Neural crest cell (in vitro differentiated cells): ENCODE measurements at regions not wholly inside any gene's neighbourhood (a gene's known extent, or its start where the extent isn't known, plus 50 kb on each side); places are given as distances from the start of the nearest gene placed in this dataset.
A peak's percentile ranks its signal among the peaks of the same experiment; 100 is the strongest.

ENCODE experiments used
- DNase-seq: peaks from one replicate; pipeline ENCODE4 v3.0.0; 2021; ENCODE audit warnings: low read depth, mixed read lengths, low spot score
- H3K27ac Mint-ChIP-seq: one replicate; pipeline ENCODE4 v1.8.0; 2021; ENCODE audit warnings: mild to moderate bottlenecking, mixed read lengths; ENCODE audit not compliant: unreplicated experiment
- H3K27me3 Mint-ChIP-seq: 2 replicates; pipeline ENCODE4 v1.8.0; 2021; ENCODE audit warnings: low read depth, mild to moderate bottlenecking, mixed read lengths
- H3K36me3 Mint-ChIP-seq: 2 replicates; pipeline ENCODE4 v1.8.0; 2021; ENCODE audit warnings: low read depth, mild to moderate bottlenecking, mixed read lengths
- H3K4me1 Mint-ChIP-seq: 2 replicates; pipeline ENCODE4 v1.8.0; 2021; ENCODE audit warnings: mixed read lengths
- H3K4me3 Mint-ChIP-seq: one replicate; pipeline ENCODE4 v1.8.0; 2021; ENCODE audit warnings: mild to moderate bottlenecking, mixed read lengths
- H3K9me3 Mint-ChIP-seq: 2 replicates; pipeline ENCODE4 v1.8.0; 2021; ENCODE audit warnings: mixed read lengths
- CTCF ChIP-seq: fragments of 200-600 bp; sonication (generic); conservative IDR thresholded peaks from 2 replicates; pipeline ENCODE4 v1.5.0; 2021; ENCODE audit warnings: antibody characterized with exemption, mild to moderate bottlenecking

- no peak for DNase-seq
- H3K27ac Mint-ChIP-seq: no peak overlapping the region
- H3K4me3 Mint-ChIP-seq: no peak overlapping the region
- H3K27me3 Mint-ChIP-seq: no peaks in the 10 kb centered on the region
- no peaks in the 10 kb centered on the region for H3K36me3 Mint-ChIP-seq
- TF ChIP-seq CTCF: no peak
- H3K4me1 Mint-ChIP-seq: no peaks in the 10 kb centered on the region
- no peaks in the 10 kb centered on the region for H3K9me3 Mint-ChIP-seq
These were observed 775.4 kb upstream of the ROBO1 start for GRCh38 chr3:80543154-80543553.

GRCh38 chr3:80542456-80542855, 774.7 kb upstream of the ROBO1 start:
- Mint-ChIP-seq H3K27me3 (no peaks in the 10 kb centered on the region), H3K27ac (peak overlapping the region; percentile 19), H3K36me3 (no peaks in the 10 kb centered on the region), H3K9me3 (peaks cover 3% of the 10 kb centered on the region), H3K4me1 (no peaks in the 10 kb centered on the region), H3K4me3 (no peak overlapping the region)
- no peak for DNase-seq
- TF ChIP-seq CTCF: no peak

GRCh38 chr3:80537680-80538079, 769.9 kb upstream of the ROBO1 start:
- Mint-ChIP-seq H3K4me3 (no peak overlapping the region), H3K27ac (no peak overlapping the region), H3K36me3 (no peaks in the 10 kb centered on the region), H3K27me3 (no peaks in the 10 kb centered on the region), H3K9me3 (peaks cover 3% of the 10 kb centered on the region), H3K4me1 (no peaks in the 10 kb centered on the region)
- TF ChIP-seq CTCF: no peak
- no peak for DNase-seq

- Mint-ChIP-seq H3K27me3 (no peaks in the 10 kb centered on the region), H3K36me3 (no peaks in the 10 kb centered on the region), H3K27ac (no peak overlapping the region), H3K9me3 (peaks cover 5% of the 10 kb centered on the region), H3K4me3 (no peak overlapping the region), H3K4me1 (no peaks in the 10 kb centered on the region)
- no peak for DNase-seq
- TF ChIP-seq CTCF: no peak
These were observed 767.5 kb upstream of the ROBO1 start for GRCh38 chr3:80535286-80535685.

GRCh38 chr3:80533553-80533952, 765.8 kb upstream of the ROBO1 start:
- no peak for DNase-seq
- TF ChIP-seq CTCF: no peak
- Mint-ChIP-seq H3K27ac (no peak overlapping the region), H3K36me3 (no peaks in the 10 kb centered on the region), H3K9me3 (peaks cover 7% of the 10 kb centered on the region), H3K4me3 (no peak overlapping the region), H3K4me1 (no peaks in the 10 kb centered on the region), H3K27me3 (no peaks in the 10 kb centered on the region)

GRCh38 chr3:80526153-80526552, 758.4 kb upstream of the ROBO1 start:
- DNase-seq: no peak
- no peak overlapping the region for H3K27ac Mint-ChIP-seq
- H3K4me1 Mint-ChIP-seq: no peaks in the 10 kb centered on the region
- peak; percentile 46 for TF ChIP-seq CTCF
- no peaks in the 10 kb centered on the region for H3K27me3 Mint-ChIP-seq
- peaks cover 5% of the 10 kb centered on the region for H3K9me3 Mint-ChIP-seq
- H3K4me3 Mint-ChIP-seq: no peak overlapping the region
- no peaks in the 10 kb centered on the region for H3K36me3 Mint-ChIP-seq
